ENCODE measurements at regions not wholly inside any gene's neighbourhood (a gene's known extent, or its start where the extent isn't known, plus 50 kb on each side); places are given as distances from the start of the nearest gene placed in this dataset.

DNA sequence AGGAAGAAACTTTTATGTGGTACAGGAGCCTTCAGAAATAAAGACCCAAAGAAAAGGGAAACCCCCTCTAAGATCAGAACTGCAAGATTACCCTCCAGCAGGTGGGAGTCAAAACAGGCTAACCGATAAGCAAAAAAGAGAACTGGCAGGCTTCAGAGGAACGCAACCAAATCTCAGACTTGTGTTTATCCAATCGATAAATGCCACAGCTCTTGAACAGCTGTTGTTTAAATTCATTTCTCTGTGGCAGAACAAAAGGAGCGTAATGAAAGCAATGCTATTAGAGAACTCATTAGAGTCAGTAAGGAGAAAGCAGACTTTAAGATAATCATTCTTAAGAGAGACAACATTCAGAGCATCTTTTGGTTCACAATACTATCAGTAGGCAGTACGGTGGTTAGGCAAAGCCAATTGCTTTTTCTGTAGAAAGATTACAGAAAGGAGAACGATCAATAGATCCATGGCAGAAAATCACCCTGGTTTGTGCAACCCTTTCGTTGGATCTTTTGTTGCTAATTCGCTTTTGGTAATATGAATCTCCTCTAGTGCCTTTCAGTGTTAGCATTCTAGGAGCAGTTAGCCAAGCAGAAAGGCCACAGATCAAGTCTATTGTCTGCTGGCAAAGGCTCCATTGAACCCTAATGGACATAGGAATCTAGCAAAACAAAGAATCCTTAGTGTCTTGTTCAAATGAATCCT, 476.4 kb upstream of the CHST9 start:
- TF ChIP-seq POLR2A (IDR thresholded peaks at IDR 0.05; ENCODE audit: borderline replicate concordance, extremely low read depth, insufficient read depth, insufficient read length) (no peak), CBX3 (IDR thresholded peaks at IDR 0.05; ENCODE audit: low read depth) (no peak), ELF1 (IDR thresholded peaks at IDR 0.05; ENCODE audit: borderline replicate concordance, low read depth) (no peak), SRF (IDR thresholded peaks at IDR 0.05; ENCODE audit: low read depth) (no peak), TCF7L2 (IDR thresholded peaks at IDR 0.05; ENCODE audit: borderline replicate concordance, extremely low read depth, insufficient read depth, insufficient read length) (no peak), POLR2AphosphoS5 (IDR thresholded peaks at IDR 0.05; ENCODE audit: low read depth, low read length) (no peak), JUND (IDR thresholded peaks at IDR 0.05) (no peak), ZNF274 (IDR thresholded peaks at IDR 0.05; ENCODE audit: low read depth, low read length) (no peak), FOSL1 (IDR thresholded peaks at IDR 0.05; ENCODE audit: low read depth) (no peak), YY1 (IDR thresholded peaks at IDR 0.05; ENCODE audit: extremely low read depth, insufficient replicate concordance, low read depth, low read length) (no peak), RAD21 (IDR thresholded peaks at IDR 0.05; ENCODE audit: low read depth) (no peak), EGR1 (IDR thresholded peaks at IDR 0.05; ENCODE audit: low read depth) (no peak), SIN3A (IDR thresholded peaks at IDR 0.05; ENCODE audit: low read depth) (no peak), SP1 (IDR thresholded peaks at IDR 0.05; ENCODE audit: low read depth) (no peak)
- TF ChIP-seq, protein P1, sequence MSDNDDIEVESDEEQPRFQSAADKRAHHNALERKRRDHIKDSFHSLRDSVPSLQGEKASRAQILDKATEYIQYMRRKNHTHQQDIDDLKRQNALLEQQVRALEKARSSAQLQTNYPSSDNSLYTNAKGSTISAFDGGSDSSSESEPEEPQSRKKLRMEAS (IDR thresholded peaks at IDR 0.05), result no peak
- TF ChIP-seq, protein P2, sequence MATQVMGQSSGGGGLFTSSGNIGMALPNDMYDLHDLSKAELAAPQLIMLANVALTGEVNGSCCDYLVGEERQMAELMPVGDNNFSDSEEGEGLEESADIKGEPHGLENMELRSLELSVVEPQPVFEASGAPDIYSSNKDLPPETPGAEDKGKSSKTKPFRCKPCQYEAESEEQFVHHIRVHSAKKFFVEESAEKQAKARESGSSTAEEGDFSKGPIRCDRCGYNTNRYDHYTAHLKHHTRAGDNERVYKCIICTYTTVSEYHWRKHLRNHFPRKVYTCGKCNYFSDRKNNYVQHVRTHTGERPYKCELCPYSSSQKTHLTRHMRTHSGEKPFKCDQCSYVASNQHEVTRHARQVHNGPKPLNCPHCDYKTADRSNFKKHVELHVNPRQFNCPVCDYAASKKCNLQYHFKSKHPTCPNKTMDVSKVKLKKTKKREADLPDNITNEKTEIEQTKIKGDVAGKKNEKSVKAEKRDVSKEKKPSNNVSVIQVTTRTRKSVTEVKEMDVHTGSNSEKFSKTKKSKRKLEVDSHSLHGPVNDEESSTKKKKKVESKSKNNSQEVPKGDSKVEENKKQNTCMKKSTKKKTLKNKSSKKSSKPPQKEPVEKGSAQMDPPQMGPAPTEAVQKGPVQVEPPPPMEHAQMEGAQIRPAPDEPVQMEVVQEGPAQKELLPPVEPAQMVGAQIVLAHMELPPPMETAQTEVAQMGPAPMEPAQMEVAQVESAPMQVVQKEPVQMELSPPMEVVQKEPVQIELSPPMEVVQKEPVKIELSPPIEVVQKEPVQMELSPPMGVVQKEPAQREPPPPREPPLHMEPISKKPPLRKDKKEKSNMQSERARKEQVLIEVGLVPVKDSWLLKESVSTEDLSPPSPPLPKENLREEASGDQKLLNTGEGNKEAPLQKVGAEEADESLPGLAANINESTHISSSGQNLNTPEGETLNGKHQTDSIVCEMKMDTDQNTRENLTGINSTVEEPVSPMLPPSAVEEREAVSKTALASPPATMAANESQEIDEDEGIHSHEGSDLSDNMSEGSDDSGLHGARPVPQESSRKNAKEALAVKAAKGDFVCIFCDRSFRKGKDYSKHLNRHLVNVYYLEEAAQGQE (IDR thresholded peaks at IDR 0.05; ENCODE audit: low read depth), result no peak
- TF ChIP-seq, protein P3, sequence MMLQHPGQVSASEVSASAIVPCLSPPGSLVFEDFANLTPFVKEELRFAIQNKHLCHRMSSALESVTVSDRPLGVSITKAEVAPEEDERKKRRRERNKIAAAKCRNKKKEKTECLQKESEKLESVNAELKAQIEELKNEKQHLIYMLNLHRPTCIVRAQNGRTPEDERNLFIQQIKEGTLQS (IDR thresholded peaks at IDR 0.05), result no peak
- intact Hi-C loops (cut with micrococcal nuclease), result no loop called here
- RAD21 ChIA-PET (ENCODE audit: low non-redundant PET in 1 of 2, low total read pairs in 2 of 2, uncharacterized antibody in 2 of 2, unreplicated experiment in 2 of 2), result no interaction called here

More for the DNA sequence above, 476.4 kb upstream of the CHST9 start:
- Histone ChIP-seq H3K4me1 (ENCODE audit: control insufficient read depth in 1 of 2, insufficient read depth in 2 of 2, low read length in 2 of 2) (no peaks in the 10 kb centered on the region), H3K9ac (ENCODE audit: low read length) (no peak overlapping the region), H2AFZ (ENCODE audit: low read depth, low read length, poor library complexity, severe bottlenecking) (no peak overlapping the region), H3K9me2 (ENCODE audit: insufficient read depth) (no peaks in the 10 kb centered on the region), H3K27me3 (ENCODE audit: insufficient read depth, low read length) (no peaks in the 10 kb centered on the region), H3K79me2 (ENCODE audit: insufficient read depth, low read length) (no peaks in the 10 kb centered on the region), H3K4me3 (replicated peaks in 1 of 2; ENCODE audit: low read depth in 1 of 2, low read length in 2 of 2) (no peak overlapping the region), H4K20me1 (ENCODE audit: insufficient read depth) (no peaks in the 10 kb centered on the region), H3K27ac (ENCODE audit: low read depth, low read length) (no peak overlapping the region), H3K9me3 (ENCODE audit: control insufficient read depth in 1 of 2, insufficient read depth in 1 of 2, low read depth in 1 of 2, low read length in 2 of 2) (0 out of 4 replicates have a peak, but pooled peaks cover 0 to 2% of the 10 kb centered on the region in 2 experiments), H3K36me3 (ENCODE audit: control insufficient read depth in 1 of 2, insufficient read depth in 2 of 2, low read length in 2 of 2) (no peaks in the 10 kb centered on the region), H3K4me2 (ENCODE audit: low read length) (no peak overlapping the region)
- no peak for ATAC-seq
- no peak for DNase-seq (ENCODE audit: low read depth, low spot score)
- BruUV-seq (replicated peaks), result no TSS peak
- CTCF ChIA-PET, result no interaction called here
- POLR2A ChIA-PET, result no interaction called here

Measured in HCT116 (cell line).